VCaP (cell line): ENCODE measurements at regions not wholly inside any gene's neighbourhood (a gene's known extent, or its start where the extent isn't known, plus 50 kb on each side); places are given as distances from the start of the nearest gene placed in this dataset.

Experiments used
- H3K27ac ChIP-seq: fragments of 450-650 bp; 2 replicates; pipeline ENCODE4 v1.5.1; 2017
- TF ChIP-seq, protein P1 (sequence below): fragments of 450-650 bp; conservative IDR thresholded peaks from 2 replicates; pipeline ENCODE4 v1.5.1; 2017; ENCODE audit warnings: mild to moderate bottlenecking, moderate library complexity

DNA sequence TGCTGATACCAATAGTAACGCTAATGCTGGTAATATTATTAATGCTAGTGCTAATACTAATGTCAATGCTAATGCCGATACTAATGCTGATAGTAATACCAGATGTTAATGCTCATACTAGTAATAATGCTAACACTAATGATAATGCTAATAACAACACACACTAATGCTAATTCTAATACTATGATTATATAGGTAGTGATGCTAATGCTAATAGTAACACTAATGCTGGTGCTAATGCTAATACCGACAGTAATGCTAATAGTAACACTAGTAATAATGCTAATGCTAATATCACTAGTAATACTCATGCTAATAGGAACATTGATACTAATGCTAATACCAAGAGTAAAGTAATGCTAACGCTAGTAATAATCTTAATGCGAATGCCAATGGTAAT lies 406.4 kb upstream of the RNF32 start:
- H3K27ac ChIP-seq, result no peak overlapping the region
- TF ChIP-seq, protein P1, sequence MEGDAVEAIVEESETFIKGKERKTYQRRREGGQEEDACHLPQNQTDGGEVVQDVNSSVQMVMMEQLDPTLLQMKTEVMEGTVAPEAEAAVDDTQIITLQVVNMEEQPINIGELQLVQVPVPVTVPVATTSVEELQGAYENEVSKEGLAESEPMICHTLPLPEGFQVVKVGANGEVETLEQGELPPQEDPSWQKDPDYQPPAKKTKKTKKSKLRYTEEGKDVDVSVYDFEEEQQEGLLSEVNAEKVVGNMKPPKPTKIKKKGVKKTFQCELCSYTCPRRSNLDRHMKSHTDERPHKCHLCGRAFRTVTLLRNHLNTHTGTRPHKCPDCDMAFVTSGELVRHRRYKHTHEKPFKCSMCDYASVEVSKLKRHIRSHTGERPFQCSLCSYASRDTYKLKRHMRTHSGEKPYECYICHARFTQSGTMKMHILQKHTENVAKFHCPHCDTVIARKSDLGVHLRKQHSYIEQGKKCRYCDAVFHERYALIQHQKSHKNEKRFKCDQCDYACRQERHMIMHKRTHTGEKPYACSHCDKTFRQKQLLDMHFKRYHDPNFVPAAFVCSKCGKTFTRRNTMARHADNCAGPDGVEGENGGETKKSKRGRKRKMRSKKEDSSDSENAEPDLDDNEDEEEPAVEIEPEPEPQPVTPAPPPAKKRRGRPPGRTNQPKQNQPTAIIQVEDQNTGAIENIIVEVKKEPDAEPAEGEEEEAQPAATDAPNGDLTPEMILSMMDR, result no peak

DNA sequence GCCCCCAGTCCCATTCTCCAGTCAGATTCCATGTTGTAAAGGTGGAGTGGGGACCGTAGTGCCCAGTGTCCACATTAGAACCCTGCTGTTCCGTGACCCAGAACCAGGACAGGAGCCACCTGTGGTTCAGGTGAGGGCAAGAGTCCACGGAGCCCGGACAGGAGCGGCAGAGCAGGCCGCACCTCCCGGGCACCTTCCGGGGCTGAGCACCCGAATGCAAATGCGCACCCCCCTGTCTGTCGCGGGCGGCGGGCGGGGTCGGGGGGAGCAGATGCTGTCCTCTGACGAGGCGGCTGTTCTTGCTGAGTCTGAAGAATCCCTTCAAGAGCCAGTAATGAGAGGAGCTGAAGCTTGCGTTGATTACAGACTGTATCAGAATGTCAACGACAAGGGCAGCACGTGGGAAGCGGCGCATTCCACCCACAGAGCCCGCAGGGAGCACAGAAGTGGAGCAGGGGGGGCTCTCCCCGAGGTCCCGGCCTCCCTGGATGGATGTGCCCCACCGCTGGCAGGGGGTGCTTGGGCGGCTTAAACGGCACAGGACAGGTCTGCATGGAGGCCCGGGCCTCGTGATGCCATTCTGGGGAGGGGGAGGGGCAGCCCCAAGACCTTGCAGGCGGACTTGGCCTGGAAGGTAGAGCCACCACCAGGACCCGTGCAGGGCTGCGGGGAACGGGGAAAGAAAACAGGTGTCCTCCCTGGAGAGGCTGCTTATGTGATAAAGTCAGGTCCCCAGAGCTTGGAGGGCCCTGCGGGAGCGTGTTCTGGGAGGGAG lies 407.5 kb upstream of the RNF32 start:
- TF ChIP-seq, protein P1, result no peak
- H3K27ac ChIP-seq, result no peak overlapping the region

DNA sequence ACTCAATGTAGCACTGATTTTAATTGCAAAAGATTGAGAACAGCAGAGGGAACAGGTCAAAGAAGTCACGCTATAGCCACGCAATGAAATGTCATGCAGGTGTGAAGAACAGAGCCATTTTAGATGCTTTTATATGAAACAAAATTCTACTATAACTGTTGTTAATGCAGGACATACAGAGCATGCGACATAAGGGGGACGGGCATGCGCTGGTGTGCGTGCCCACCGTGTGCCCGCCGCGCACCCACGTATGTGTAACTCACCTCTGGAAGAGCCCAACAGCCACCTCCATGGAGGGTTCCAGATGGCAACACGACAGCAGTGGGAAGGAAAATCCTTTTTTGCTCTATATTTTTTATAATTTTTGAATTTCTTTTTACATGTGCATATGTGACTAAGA lies 410.0 kb upstream of the RNF32 start:
- TF ChIP-seq, protein P1, result no peak
- no peak overlapping the region for H3K27ac ChIP-seq

DNA sequence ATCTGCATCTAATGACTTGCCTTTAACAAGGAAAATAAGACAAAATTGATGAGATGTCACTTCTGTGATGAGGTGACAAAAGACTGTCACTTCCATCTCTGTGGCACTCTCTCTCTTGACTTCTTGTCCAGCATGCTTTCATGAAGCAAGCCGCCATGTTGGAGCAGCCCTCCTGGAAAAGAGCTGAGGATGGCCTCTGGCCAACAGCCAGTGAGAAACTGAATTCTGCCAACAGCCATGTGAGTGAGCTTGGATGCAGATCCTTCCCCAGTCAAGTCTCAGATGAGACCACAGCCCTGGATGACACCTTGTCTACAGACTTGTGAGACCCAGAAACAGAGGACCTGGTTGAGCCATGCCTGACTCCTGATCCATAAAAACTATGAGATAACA lies 412.6 kb upstream of the SHH start:
- H3K27ac ChIP-seq, result no peak overlapping the region
- TF ChIP-seq, protein P1, result no peak

DNA sequence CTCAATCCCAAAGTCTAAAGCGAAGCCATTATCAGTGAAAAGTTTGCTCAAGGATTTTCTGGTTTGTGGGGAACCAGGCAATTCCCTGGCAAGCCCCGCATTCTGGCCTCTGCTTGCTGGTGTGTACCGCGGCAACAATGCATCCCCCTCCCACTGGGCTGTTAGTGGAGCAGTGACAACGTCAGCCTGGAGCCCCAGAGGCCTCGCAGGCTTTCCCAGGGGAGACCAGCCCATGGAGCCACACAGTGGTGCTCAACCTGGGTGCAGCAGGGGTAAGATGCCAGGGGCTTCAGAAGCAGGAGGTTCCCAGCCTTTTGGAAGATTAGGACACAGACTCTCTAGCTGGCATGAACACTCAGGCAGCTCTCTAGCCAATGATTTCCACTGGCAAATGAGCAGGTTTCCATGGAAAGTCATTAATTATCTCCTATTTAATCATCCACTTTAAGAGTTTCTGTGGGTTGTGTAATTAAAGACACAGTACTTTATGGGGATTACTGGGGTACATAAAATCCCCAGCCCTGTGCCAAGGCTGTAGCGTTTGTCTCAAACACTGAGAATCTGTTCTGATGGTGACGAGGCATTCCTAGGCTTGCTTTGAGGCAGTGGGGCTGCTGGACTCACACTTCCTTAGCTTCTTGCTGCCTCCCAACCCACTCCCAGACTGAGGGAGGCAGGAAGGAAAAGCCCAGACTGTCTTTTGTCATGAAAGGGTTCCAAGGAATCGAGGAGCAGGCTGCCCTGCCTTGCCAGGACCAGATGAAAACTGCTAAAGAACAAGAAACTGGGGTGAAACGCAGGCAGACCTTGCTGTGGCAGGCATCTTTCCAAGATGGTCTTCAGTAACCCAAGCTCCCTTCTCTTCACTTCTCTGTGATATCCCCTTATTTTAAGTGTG lies 411.9 kb upstream of the SHH start:
- H3K27ac ChIP-seq, result no peak overlapping the region
- TF ChIP-seq, protein P1, result no peak

DNA sequence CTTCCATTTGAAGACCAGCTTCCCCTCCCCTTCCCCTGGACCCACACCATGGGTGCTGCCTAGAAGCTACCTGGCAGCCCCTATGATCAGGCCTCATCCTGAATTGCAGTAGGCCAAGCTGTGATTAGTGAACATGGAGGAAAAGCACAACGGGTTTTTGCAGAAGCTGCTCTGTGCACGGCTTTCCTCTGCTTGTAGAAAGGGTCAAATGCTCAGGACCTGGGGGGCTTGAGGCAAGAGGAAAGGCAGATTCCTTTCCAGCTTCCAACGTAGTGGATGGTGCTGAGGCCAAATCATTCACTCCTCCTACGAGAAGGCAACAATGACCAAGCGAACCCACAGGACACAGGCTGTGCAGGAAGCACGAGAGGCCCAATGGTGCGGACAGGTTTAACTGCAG lies 410.3 kb upstream of the SHH start:
- no peak overlapping the region for H3K27ac ChIP-seq
- TF ChIP-seq, protein P1, result no peak

DNA sequence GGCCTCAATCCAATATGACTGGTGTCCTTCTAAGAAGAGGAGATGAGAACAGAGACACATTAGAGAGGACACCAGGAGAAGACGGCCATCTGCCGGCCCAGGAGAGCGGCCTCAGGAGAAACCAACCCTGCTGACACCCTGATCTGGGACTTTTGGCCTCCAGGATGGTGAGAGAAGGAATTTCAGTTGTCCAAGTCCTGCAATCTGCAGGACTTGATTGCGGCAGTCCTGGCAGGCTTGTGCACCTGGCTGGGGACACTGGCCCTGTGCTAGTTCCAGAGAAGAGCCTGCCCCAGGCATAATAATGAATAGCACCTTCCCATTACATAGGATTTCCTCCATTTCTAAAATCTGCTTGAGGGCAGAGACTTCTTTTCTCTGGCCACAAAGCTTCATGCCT lies 409.9 kb upstream of the SHH start:
- H3K27ac ChIP-seq, result no peak overlapping the region
- TF ChIP-seq, protein P1, result no peak
